EL (cell line): ENCODE measurements at regions not wholly inside any gene's neighbourhood (a gene's known extent, or its start where the extent isn't known, plus 50 kb on each side); places are given as distances from the start of the nearest gene placed in this dataset.

ENCODE experiments used
- DNase-seq: peaks from one replicate; pipeline ENCODE4 v3.0.0-alpha.2; 2016

DNA sequence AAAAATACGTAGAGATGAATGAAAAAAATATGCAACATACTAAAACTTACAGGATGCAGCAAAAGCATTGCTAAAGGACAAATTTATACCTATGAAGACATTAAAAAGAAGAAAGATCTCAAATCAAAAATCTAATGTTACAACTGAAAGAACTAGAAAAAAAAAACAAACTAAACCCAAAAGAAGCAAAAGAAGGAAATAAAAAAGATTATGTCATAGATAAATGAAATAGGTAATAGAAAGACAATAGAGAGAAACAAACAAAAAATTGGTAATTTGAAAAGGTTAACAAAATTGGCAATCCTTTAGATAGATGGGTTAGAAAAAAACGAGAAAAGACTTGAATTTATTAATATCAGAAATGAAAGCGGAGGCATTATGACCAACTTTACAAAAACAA is 1000.2 kb downstream of the TLE4 start:
- no peak for DNase-seq

DNA sequence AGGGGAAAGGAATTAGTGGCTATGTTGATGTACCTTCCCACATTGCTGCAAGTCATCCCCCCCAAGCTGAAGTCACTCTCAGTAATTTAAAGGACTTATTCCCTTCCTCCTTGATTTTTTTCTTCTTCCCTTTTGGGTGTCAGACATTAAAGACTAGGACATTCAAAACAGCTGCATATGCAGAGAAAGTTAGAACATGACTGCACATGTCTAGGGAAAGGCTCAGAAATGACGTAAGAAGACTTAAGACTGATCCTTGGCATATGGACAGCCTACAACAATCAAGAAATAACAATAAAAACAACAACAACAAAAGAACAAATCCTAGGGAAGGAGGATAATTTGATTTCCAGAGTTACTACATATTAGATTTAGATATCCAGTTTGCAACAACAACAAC is 997.5 kb downstream of the TLE4 start:
- DNase-seq: no peak

GRCh38 chr9:80561526-80561925 is 989.8 kb downstream of the TLE4 start:
- peak; percentile 19 for DNase-seq

DNA sequence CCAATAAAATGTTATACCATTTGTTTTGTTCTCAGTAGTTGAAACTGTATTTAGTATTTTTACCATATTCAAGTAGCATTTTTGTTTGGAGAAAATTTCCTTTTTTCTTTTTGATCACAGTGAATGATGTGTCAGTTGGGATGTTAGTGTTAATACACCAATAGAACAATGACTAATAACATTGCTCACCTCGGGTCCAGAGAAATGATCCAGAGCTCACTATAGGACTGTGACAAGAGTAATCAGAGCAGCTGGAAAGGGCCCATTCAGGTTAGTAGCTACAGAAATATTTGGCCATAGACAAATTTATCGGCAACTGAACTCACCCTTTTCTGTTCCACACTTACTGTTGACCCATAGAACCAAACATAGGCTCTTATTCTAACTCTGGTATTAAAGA is 989.2 kb downstream of the TLE4 start:
- no peak for DNase-seq

DNA sequence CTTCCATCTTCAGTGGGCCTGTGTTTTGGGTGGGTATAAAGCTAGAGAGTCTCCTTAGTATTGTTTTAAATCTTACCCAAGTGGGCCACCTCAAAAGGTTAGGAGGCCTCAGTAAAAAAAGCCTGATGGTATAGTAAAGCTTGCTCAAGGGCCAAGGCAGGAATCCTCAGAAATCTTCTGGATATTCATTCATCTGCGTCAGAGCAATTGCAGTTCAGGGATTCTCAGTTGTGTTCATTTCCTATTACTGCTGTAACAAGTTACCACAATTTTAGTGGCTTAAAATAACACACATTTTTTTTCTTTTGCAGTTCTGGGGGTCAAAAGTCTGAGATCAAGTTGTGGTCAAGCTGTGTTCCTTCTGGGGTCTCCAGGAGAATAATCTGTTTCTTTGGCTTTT is 985.5 kb downstream of the TLE4 start:
- no peak for DNase-seq

DNA sequence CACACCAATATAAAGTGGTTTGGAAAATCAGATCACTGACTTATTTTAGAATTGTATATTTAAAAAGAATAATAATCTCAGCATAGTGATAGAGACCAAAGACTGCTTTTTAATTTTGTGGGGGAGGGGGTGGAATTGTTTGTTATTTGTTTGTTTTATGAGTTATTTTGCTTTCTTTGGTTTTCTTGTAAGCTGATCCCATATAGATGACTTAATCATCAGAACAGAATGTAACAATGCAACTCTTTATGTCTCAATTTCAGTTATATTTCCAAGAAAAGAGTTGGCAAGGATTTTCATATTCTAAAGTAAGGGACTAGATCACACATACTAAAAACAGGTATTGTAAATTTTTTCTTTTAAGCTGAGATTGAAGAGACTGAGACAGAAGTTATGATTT is 984.9 kb downstream of the TLE4 start:
- no peak for DNase-seq

DNA sequence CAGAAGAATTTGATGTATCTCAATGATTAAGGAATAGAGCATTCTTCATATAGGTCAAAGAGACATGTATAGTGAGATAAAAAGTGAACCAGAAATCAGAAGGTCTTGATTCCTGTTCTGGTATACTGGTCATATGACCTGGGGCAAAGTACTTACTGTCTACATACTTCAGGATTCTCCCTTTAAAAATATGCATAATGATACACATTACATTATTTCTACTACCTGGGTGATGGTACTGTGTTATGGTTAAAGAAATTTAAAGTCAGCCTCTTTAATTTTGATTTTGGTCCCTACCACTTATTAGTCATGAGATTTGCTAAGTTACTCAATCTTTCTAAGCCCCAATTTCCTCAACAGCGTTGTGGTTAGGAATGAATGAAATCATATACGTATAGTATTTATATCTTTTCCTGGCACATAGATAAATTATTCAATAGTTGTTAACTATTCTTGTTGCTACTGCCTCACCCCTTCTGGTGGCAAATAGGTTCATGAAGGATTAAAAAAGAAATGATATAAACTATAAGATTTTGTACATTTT is 984.1 kb downstream of the TLE4 start:
- peak; percentile 6 for DNase-seq

- DNase-seq: no peak
Measured at GRCh38 chr9:80554856-80555255, 983.1 kb downstream of the TLE4 start.

- DNase-seq: no peak
Measured at GRCh38 chr9:80554301-80554700, 982.5 kb downstream of the TLE4 start.

GRCh38 chr9:80552931-80553330 is 981.2 kb downstream of the TLE4 start:
- DNase-seq: peak; percentile 52

DNA sequence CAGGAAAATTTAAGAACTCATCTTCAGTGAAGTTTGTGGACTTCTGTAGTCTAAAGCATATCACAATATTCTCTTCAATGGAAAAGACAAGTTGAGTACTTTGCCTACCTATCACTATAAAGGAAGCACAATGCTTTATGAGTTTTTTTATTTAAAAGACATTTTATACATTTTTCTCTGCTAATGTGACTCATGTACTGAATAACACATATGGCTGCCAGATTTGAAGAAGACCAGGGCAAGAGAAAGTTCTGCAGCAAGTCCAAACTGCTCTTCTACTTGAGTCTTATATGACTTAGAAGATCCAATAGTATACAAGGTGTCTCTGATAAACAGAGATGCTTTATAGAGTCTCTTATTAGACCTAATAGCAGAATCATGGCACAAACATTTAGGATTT is 978.4 kb downstream of the TLE4 start:
- DNase-seq: peak; percentile 7

DNA sequence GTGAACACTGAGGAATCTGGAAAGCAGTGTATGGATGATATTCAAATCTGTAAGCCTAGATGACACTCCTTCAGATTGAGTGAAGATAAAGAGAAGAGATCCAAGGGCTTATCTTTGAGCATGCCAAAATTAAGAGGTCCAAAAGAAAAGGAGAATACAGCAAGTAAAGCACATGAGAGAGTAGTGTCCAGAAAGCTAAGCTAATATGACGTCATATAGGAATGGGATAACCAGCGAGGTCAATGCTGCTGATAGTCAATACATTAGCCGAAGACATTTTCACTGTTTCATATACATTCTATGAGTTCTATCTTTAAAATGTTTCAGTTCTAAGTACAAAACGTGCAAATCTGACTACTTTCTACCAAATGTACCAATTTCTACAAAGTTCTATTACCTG is 975.8 kb downstream of the TLE4 start:
- no peak for DNase-seq

DNA sequence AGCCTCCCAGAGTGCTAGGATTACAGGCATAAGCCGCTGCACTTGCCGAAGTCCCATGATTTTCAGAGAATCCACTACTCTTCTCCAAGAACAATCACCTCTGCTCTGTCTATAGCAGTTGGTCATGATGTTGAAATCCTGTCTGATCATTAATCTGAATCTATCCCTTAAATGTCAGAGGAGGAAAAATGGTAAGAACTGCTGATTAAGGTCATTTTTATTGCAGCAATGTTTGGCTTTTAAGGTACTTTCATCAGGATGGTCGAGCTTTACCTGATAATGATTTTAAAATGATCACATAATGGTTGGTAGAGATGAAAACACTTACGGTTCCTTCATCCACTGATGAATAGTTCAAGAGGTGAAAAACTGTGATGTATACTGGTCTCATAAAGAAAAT is 968.6 kb downstream of the TLE4 start:
- no peak for DNase-seq

- no peak for DNase-seq
Measured at GRCh38 chr9:80538976-80539375, 967.2 kb downstream of the TLE4 start.

DNA sequence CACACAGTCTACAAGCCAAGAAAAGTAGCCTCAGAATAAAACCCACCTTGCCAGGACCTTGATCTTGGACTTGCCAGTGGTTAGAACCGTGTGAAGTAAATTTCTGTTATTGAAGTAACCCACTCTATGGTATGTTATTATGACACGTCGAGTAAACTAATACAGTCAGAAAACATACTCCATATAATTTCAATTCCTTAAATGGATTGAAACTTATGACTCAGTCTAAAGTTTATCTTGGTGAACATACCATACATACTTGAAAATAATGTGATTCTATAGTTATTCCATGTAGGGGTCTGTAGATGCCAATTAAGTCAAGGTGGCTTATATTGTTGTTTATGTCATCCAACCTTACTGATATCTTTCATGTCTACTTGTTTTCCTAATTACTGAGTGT is 950.7 kb downstream of the TLE4 start:
- peak; percentile 10 for DNase-seq

- DNase-seq: no peak
Measured at GRCh38 chr9:80521151-80521550, 949.4 kb downstream of the TLE4 start.

GRCh38 chr9:80520231-80520630 is 948.5 kb downstream of the TLE4 start:
- DNase-seq: no peak

GRCh38 chr9:80518441-80518840 is 946.7 kb downstream of the TLE4 start:
- DNase-seq: no peak

DNA sequence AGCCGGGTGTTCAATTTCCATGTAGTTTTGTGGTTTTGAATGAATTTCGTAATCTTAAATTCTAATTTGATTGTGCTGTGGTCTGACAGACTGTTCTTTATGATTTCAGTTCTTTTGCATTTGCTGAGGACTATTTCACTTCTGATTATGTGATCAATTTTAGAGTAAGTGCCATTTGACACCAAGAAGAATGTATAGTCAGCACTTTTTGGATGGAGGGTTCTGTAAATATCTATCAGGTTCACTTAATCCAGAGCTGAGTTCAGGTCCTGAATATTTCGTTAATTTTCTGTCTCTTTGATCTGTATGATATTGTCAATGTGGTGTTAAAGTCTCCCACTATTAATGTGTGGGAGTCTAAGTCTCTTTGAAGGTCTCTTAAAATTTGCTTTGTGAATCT is 944.9 kb downstream of the TLE4 start:
- no peak for DNase-seq

GRCh38 chr9:80509358-80509757 is 937.6 kb downstream of the TLE4 start:
- no peak for DNase-seq

DNA sequence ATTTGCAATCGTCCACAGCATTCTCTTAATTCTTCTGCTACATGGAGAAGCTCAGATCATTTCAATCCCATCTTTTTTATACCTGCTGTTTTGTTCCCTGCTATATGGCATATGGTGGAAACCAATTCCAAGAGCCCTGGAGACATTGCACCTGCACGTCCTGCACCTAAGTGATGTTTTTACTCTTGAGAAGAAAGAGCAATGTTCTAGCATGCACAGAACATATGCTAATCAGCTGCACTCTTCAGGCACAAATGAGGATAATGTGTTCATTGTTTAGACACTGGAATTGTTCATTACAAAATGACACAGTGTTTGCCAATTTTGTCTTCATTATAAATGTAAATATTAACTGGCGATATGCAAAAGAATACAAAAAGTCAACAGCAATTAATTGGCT is 935.8 kb downstream of the TLE4 start:
- DNase-seq: no peak

- no peak for DNase-seq
Measured at GRCh38 chr9:80504601-80505230, 933.0 kb downstream of the TLE4 start.

- DNase-seq: peak; percentile 31
Measured at GRCh38 chr9:80503671-80504281, 932.0 kb downstream of the TLE4 start.

- no peak for DNase-seq
Measured at GRCh38 chr9:80502306-80502705, 930.5 kb downstream of the TLE4 start.

DNA sequence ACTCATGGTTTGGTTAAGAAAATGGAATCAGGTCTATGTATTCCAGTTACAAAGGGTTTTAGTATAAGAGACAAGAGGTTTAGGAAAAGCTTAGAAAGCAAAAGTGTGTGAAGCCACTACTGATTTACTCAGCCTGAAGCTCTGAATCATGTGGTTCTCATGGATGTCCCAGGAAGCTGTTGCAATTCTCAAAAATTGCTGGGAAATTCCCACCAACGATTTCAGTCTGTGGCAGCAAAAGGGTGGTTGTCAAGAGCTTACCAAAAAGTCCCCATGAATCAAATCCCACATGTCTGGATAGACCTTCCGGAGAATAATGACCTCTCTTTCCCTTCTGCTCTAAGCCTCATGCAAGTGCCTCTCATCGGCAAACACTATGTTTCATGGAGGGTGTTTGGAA is 929.9 kb downstream of the TLE4 start:
- peak; percentile 46 for DNase-seq
